Lower leg skin (tissue), 3 donors: ENCODE measurements at regions not wholly inside any gene's neighbourhood (a gene's known extent, or its start where the extent isn't known, plus 50 kb on each side); places are given as distances from the start of the nearest gene placed in this dataset.
"Not testable (repeated sequence)": the region's sequence is repeated elsewhere in the genome, so short reads cannot be mapped to it uniquely, and the experiment has no call there.

ENCODE experiments used
- POLR2A ChIP-seq, 2 donors: fragments of 450-650 bp; IDR thresholded peaks; one replicate each; pipeline ENCODE4 v1.6.1; 2016 to 2017; ENCODE audit warnings: antibody characterized with exemption in 2 of 2, mild to moderate bottlenecking in 1 of 2, moderate library complexity in 1 of 2
- TF ChIP-seq, protein P1 (sequence below), 3 donors: fragments of 450-650 bp; IDR thresholded peaks; one replicate each; pipeline ENCODE4 v1.5.1; 2016; ENCODE audit warnings: antibody characterized with exemption in 3 of 3, mild to moderate bottlenecking in 3 of 3, moderate library complexity in 2 of 3

DNA sequence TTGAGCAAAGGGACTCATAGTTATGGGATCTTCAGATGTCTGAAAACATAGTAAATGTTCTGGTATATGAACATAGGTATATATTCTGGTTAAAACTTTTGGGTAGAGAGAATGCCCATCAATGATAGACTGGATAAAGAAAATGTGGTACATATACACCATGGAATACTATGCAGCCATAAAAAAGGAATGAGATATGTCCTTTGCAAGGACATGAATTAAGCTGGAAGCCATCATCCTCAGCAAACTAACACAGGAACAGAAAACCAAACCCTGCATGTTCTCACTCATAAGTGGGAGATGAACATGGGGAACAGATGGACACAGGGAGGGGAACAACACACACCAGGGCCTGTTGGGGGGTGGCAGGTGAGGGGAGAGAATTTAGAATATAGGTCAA is 171.0 kb upstream of the CCNH start:
- TF ChIP-seq, protein P1, sequence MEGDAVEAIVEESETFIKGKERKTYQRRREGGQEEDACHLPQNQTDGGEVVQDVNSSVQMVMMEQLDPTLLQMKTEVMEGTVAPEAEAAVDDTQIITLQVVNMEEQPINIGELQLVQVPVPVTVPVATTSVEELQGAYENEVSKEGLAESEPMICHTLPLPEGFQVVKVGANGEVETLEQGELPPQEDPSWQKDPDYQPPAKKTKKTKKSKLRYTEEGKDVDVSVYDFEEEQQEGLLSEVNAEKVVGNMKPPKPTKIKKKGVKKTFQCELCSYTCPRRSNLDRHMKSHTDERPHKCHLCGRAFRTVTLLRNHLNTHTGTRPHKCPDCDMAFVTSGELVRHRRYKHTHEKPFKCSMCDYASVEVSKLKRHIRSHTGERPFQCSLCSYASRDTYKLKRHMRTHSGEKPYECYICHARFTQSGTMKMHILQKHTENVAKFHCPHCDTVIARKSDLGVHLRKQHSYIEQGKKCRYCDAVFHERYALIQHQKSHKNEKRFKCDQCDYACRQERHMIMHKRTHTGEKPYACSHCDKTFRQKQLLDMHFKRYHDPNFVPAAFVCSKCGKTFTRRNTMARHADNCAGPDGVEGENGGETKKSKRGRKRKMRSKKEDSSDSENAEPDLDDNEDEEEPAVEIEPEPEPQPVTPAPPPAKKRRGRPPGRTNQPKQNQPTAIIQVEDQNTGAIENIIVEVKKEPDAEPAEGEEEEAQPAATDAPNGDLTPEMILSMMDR (IDR thresholded peaks at IDR 0.05) = not testable (repeated sequence)
- not testable (repeated sequence) for TF ChIP-seq POLR2A (IDR thresholded peaks at IDR 0.05)
